HCT116 (cell line): ENCODE measurements at regions not wholly inside any gene's neighbourhood (a gene's known extent, or its start where the extent isn't known, plus 50 kb on each side); places are given as distances from the start of the nearest gene placed in this dataset.

ENCODE experiments used
- ATAC-seq: fragments of 200-7000 bp; cut with Tn5 transposase; 2 replicates; pipeline ENCODE4 v1.9.1; 2020; ENCODE audit warnings: mild to moderate bottlenecking, moderate library complexity
- BruUV-seq: library from RNA; stranded (reverse); fragments of 400-500 nt; replicated peaks from 2 replicates; lab custom pipeline; 2021; lab: Mats Ljungman, UMichigan
- CTCF ChIA-PET: fragments of 300-600 bp; sonication (Branson Sonifier 250); formaldehyde crosslinking; loops from one replicate; lab custom pipeline; 2021; ENCODE audit warnings: antibody characterized with exemption; lab: Charles Lee
- POLR2A ChIA-PET: fragments of 300-600, 350-600 bp; sonication (Branson Sonifier 250); formaldehyde crosslinking; loops from one replicate; lab custom pipeline; 2021; ENCODE audit warnings: antibody characterized with exemption; lab: Charles Lee
- RAD21 ChIA-PET, 2 experiments: fragments of 300-600 bp; sonication (Branson Sonifier 250); formaldehyde crosslinking; loops; one replicate each; lab custom pipeline; 2023; ENCODE audit warnings: low total read pairs in 2 of 2; ENCODE audit not compliant: uncharacterized antibody in 2 of 2, unreplicated experiment in 2 of 2, low non-redundant PET in 1 of 2; lab: Charles Lee
- DNase-seq: peaks from one replicate; pipeline ENCODE4 v3.0.0-alpha.2; 2010; ENCODE audit warnings: low read depth, low spot score
- H2AFZ ChIP-seq: fragments of 200-600 bp; shearing (Covaris generic), sonication (generic); 2 replicates; pipeline ENCODE4 v1.6.1; 2017; ENCODE audit warnings: low read depth, mixed run types, mixed read lengths, antibody characterized with exemption, low read length; ENCODE audit not compliant: poor library complexity, severe bottlenecking
- H3K27ac ChIP-seq: 2 replicates; pipeline ENCODE4 v1.5.1; 2012; ENCODE audit warnings: low read depth, low read length
- H3K27me3 ChIP-seq: fragments of 200-600 bp; sonication (generic); 2 replicates; pipeline ENCODE4 v1.6.1; 2016; ENCODE audit warnings: mixed run types, low read length, mixed read lengths; ENCODE audit not compliant: insufficient read depth
- H3K36me3 ChIP-seq, 2 experiments: fragments of 200-500 bp in 1 of 2; fragments of 200-600 bp in 1 of 2; sonication (Bioruptor generic) in 1 of 2; sonication (generic) in 1 of 2; 2 replicates each; pipeline versions ENCODE4 v1.5.1 to v1.6.1; 2014 to 2016; ENCODE audit warnings: low read length in 2 of 2, inconsistent platforms in 1 of 2, mixed read lengths in 1 of 2, mixed run types in 1 of 2; ENCODE audit not compliant: insufficient read depth in 2 of 2, control insufficient read depth in 1 of 2
- H3K4me1 ChIP-seq, 2 experiments: fragments of 200-600 bp in 1 of 2; sonication (generic) in 1 of 2; 2 replicates each; pipeline versions ENCODE4 v1.5.1 to v1.6.1; 2012 to 2017; ENCODE audit warnings: low read length in 2 of 2, inconsistent platforms in 1 of 2, mild to moderate bottlenecking in 1 of 2, mixed read lengths in 1 of 2, mixed run types in 1 of 2, moderate library complexity in 1 of 2; ENCODE audit not compliant: insufficient read depth in 2 of 2, control insufficient read depth in 1 of 2
- H3K4me2 ChIP-seq: fragments of 200-600 bp; sonication (generic); 2 replicates; pipeline ENCODE4 v1.6.1; 2017; ENCODE audit warnings: mixed run types, low read length, mixed read lengths
- H3K4me3 ChIP-seq, 2 experiments: fragments of 200-600 bp in 1 of 2; sonication (generic) in 1 of 2; replicated peaks in 1 of 2; 2 replicates each; pipeline ENCODE4 v1.5.1; 2011 to 2016; ENCODE audit warnings: low read length in 2 of 2, control low read depth in 1 of 2, low read depth in 1 of 2, mild to moderate bottlenecking in 1 of 2, mixed read lengths in 1 of 2, mixed run types in 1 of 2
- H3K79me2 ChIP-seq: fragments of 200-600 bp; sonication (generic); 2 replicates; pipeline ENCODE4 v1.6.1; 2017; ENCODE audit warnings: mild to moderate bottlenecking, mixed run types, low read length, moderate library complexity, mixed read lengths; ENCODE audit not compliant: insufficient read depth
- H3K9ac ChIP-seq: fragments of 200-600 bp; sonication (generic); 2 replicates; pipeline ENCODE4 v1.6.1; 2016; ENCODE audit warnings: low read length, mixed read lengths
- H3K9me2 ChIP-seq: fragments of 200-600 bp; sonication (generic), shearing (Covaris generic); 2 replicates; pipeline ENCODE4 v1.6.1; 2017; ENCODE audit warnings: mixed run types, mild to moderate bottlenecking, moderate library complexity; ENCODE audit not compliant: insufficient read depth
- H3K9me3 ChIP-seq, 2 experiments: fragments of 200-500 bp in 1 of 2; fragments of 200-600 bp in 1 of 2; sonication (Bioruptor generic) in 1 of 2; sonication (generic) in 1 of 2; 2 replicates each; pipeline ENCODE4 v1.6.1; 2014 to 2017; ENCODE audit warnings: low read length in 2 of 2, mixed read lengths in 2 of 2, inconsistent platforms in 1 of 2, low read depth in 1 of 2, mild to moderate bottlenecking in 1 of 2, mixed run types in 1 of 2, moderate library complexity in 1 of 2; ENCODE audit not compliant: control insufficient read depth in 1 of 2, insufficient read depth in 1 of 2
- H4K20me1 ChIP-seq: fragments of 200-600 bp; sonication (generic), shearing (Covaris generic); 2 replicates; pipeline ENCODE4 v1.6.1; 2017; ENCODE audit warnings: mixed run types, mild to moderate bottlenecking, moderate library complexity; ENCODE audit not compliant: insufficient read depth
- ATF3 ChIP-seq: IDR thresholded peaks from 2 replicates; pipeline ENCODE4 v1.6.1; 2012
- EGR1 ChIP-seq: IDR thresholded peaks from 2 replicates; pipeline ENCODE4 v1.6.1; 2012; ENCODE audit warnings: low read depth
- ELF1 ChIP-seq: IDR thresholded peaks from 2 replicates; pipeline ENCODE4 v1.6.1; 2012; ENCODE audit warnings: low read depth, borderline replicate concordance
- EZH2 ChIP-seq: fragments of 200-600 bp; sonication (generic); IDR thresholded peaks from 2 replicates; pipeline ENCODE4 v1.6.1; 2017; ENCODE audit warnings: antibody characterized with exemption, mixed run types
- FOSL1 ChIP-seq: IDR thresholded peaks from 2 replicates; pipeline ENCODE4 v1.6.1; 2012; ENCODE audit warnings: low read depth
- JUND ChIP-seq: IDR thresholded peaks from 2 replicates; pipeline ENCODE4 v1.6.1; 2012
- MAX ChIP-seq: IDR thresholded peaks from 2 replicates; pipeline ENCODE4 v1.6.1; 2012
- POLR2A ChIP-seq: IDR thresholded peaks from 2 replicates; pipeline ENCODE4 v1.7.0; 2011; ENCODE audit warnings: borderline replicate concordance; ENCODE audit not compliant: insufficient read depth, insufficient read length; ENCODE audit errors: extremely low read depth
- RAD21 ChIP-seq: IDR thresholded peaks from 2 replicates; pipeline ENCODE4 v1.6.1; 2012; ENCODE audit warnings: low read depth, mild to moderate bottlenecking
- REST ChIP-seq: IDR thresholded peaks from 2 replicates; pipeline ENCODE4 v1.6.1; 2012; ENCODE audit warnings: low read depth
- SIN3A ChIP-seq: IDR thresholded peaks from 2 replicates; pipeline ENCODE4 v1.6.1; 2012; ENCODE audit warnings: low read depth
- SP1 ChIP-seq: IDR thresholded peaks from 2 replicates; pipeline ENCODE4 v1.6.1; 2012; ENCODE audit warnings: low read depth
- SRF ChIP-seq: IDR thresholded peaks from 2 replicates; pipeline ENCODE4 v1.6.1; 2012; ENCODE audit warnings: low read depth
- TCF7L2 ChIP-seq: IDR thresholded peaks from 2 replicates; pipeline ENCODE4 v1.7.0; 2011; ENCODE audit warnings: borderline replicate concordance, inconsistent platforms; ENCODE audit not compliant: insufficient read depth, insufficient read length; ENCODE audit errors: extremely low read depth
- ZBTB33 ChIP-seq: IDR thresholded peaks from 2 replicates; pipeline ENCODE4 v1.6.1; 2011; ENCODE audit warnings: mild to moderate bottlenecking, low read length, moderate library complexity; ENCODE audit not compliant: insufficient replicate concordance; ENCODE audit errors: extremely low read depth
- ZFX ChIP-seq: fragments of 450-650 bp; IDR thresholded peaks from 2 replicates; pipeline ENCODE4 v1.6.1; 2017
- ZNF274 ChIP-seq: fragments of 200-500 bp; sonication (Bioruptor generic); IDR thresholded peaks from 2 replicates; pipeline ENCODE4 v1.6.1; 2014; ENCODE audit warnings: mild to moderate bottlenecking, low read depth, low read length, inconsistent platforms
- intact Hi-C: fragments of 100-400 bp; cut with micrococcal nuclease; formaldehyde crosslinking; loops from 2 replicates; pipeline ENCODE4 v1.10.0; 2022

GRCh38 chr16:29198731-29199521 lies 207.6 kb downstream of the NPIPB11 start (continued):
- TF ChIP-seq ATF3 (no peak), JUND (no peak)

- H2AFZ ChIP-seq, result no peak overlapping the region
- RAD21 ChIA-PET, result no interaction called here
- ATAC-seq, result no peak
- intact Hi-C loops, result no loop called here
- no peak for TF ChIP-seq RAD21
- no peak for TF ChIP-seq FOSL1
- no peak for TF ChIP-seq ZFX
- TF ChIP-seq ZNF274, result no peak
- no peak for TF ChIP-seq TCF7L2
- no peak for TF ChIP-seq SP1
- TF ChIP-seq EGR1, result no peak
- TF ChIP-seq REST, result no peak
- TF ChIP-seq MAX, result no peak
- no peak for TF ChIP-seq SIN3A
- no peak for TF ChIP-seq EZH2
- no peak for TF ChIP-seq ELF1
- TF ChIP-seq ZBTB33, result no peak
- TF ChIP-seq SRF, result no peak
- TF ChIP-seq POLR2A, result no peak
- no peak for TF ChIP-seq JUND
- TF ChIP-seq, all 23 proteins: peak for 0
- Histone ChIP-seq H3K9me2 (no peaks in the 10 kb centered on the region), H3K27me3 (no peaks in the 10 kb centered on the region), H3K4me3 (no peak overlapping the region), H3K36me3 (no peaks in the 10 kb centered on the region), H3K9me3 (no peaks in the 10 kb centered on the region), H3K79me2 (no peaks in the 10 kb centered on the region), H3K4me1 (no peaks in the 10 kb centered on the region), H3K27ac (no peak overlapping the region), H4K20me1 (no peaks in the 10 kb centered on the region), H3K9ac (no peak overlapping the region), H3K4me2 (no peak overlapping the region)
- POLR2A ChIA-PET, result no interaction called here
- no peak for DNase-seq
- CTCF ChIA-PET, result no interaction called here
- no TSS peak for BruUV-seq
Observed at GRCh38 chr16:29198231-29198630, 208.3 kb downstream of the NPIPB11 start.
